Sigmoid colon (tissue), 6 donors: ENCODE measurements at regions not wholly inside any gene's neighbourhood (a gene's known extent, or its start where the extent isn't known, plus 50 kb on each side); places are given as distances from the start of the nearest gene placed in this dataset.
"Not testable (repeated sequence)": the region's sequence is repeated elsewhere in the genome, so short reads cannot be mapped to it uniquely, and the experiment has no call there.

Source experiments
- DNase-seq: peaks from one replicate; pipeline ENCODE4 v3.0.0-alpha.2; 2019
- H3K27ac ChIP-seq, 4 donors: fragments of 200-600 bp; sonication (generic); one replicate each; pipeline ENCODE4 v1.5.1; 2016 to 2019; ENCODE audit warnings: mild to moderate bottlenecking in 1 of 4
- H3K27me3 ChIP-seq, 3 donors: fragments of 200-600 bp; sonication (generic); one replicate each; pipeline ENCODE4 v1.5.1; 2019; ENCODE audit warnings: mild to moderate bottlenecking in 1 of 3
- H3K36me3 ChIP-seq, 4 donors: fragments of 200-600 bp; sonication (generic); one replicate each; pipeline ENCODE4 v1.5.1; 2016 to 2019
- H3K4me1 ChIP-seq, 4 donors: fragments of 200-600 bp; sonication (generic); one replicate each; pipeline ENCODE4 v1.5.1; 2017 to 2019
- H3K4me3 ChIP-seq, 4 donors: fragments of 200-600 bp; sonication (generic); one replicate each; pipeline ENCODE4 v1.5.1; 2017 to 2019; ENCODE audit warnings: mild to moderate bottlenecking in 2 of 4, moderate library complexity in 1 of 4
- H3K9me3 ChIP-seq, 4 donors: fragments of 200-600 bp in 3 of 4; sonication (generic) in 3 of 4; one replicate each; pipeline versions ENCODE4 v1.5.1 to v1.6.1; 2013 to 2019
- EP300 ChIP-seq, 4 donors: sonication (generic); formaldehyde crosslinking; IDR thresholded peaks; one replicate each; pipeline ENCODE4 v1.6.1; 2017; ENCODE audit warnings: antibody characterized with exemption in 4 of 4
- POLR2A ChIP-seq, 2 donors: fragments of 450-650 bp; IDR thresholded peaks; one replicate each; pipeline ENCODE4 v1.6.1; 2016; ENCODE audit warnings: antibody characterized with exemption in 2 of 2, mild to moderate bottlenecking in 2 of 2, moderate library complexity in 2 of 2
- POLR2AphosphoS5 ChIP-seq, 4 donors: sonication (generic); formaldehyde crosslinking; IDR thresholded peaks; one replicate each; pipeline ENCODE4 v1.6.1; 2017; ENCODE audit warnings: antibody characterized with exemption in 4 of 4
- WGBS, 2 donors: extraction: QIAGEN DNeasy Blood & Tissue Kit; methylation state at CpG; one replicate each; pipeline ENCODE4 v1.1.7; 2013; 5-methylcytosine and 5-hydroxymethylcytosine counted together
- intact Hi-C: fragments of 100-400 bp; cut with DNase I; formaldehyde crosslinking; loops from one replicate; pipeline ENCODE4 v1.15.1; 2023
- TF ChIP-seq, protein P1 (sequence below), 4 experiments: fragments of 450-650 bp in 3 of 4; fragments of 200-600 bp in 1 of 4; IDR thresholded peaks; one replicate each; pipeline ENCODE4 v1.5.1; 2016 to 2019; ENCODE audit warnings: antibody characterized with exemption in 4 of 4, mild to moderate bottlenecking in 3 of 4, moderate library complexity in 2 of 4
- donor health status: healthy with polysubstance abuse.
- donor health status: healthy.

DNA sequence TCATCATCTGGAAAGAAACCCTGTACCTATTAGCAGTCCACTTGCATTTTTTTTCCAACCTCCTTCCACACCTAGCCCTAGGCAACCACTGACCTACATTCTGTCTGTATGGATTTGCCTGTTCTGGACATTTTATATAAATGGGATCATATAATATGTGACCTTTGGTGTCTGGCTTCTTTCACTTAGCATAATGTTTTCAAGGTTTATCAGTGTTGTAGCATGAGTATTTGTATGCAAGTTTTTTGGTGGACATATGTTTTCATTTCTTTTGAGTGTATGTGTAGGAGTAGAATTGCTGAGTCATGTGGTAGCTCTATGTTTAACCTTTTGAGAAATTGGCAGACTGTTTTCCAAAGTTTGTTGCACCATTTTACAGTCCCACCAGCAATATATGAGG is 198.6 kb downstream of the CEP135 start:
- H3K27ac ChIP-seq = no peak overlapping the region
- no peaks in the 10 kb centered on the region for H3K9me3 ChIP-seq
- H3K27me3 ChIP-seq = no peaks in the 10 kb centered on the region
- intact Hi-C loops = no loop called here
- H3K4me1 ChIP-seq = no peaks in the 10 kb centered on the region
- no peaks in the 10 kb centered on the region for H3K36me3 ChIP-seq
- H3K4me3 ChIP-seq = no peak overlapping the region
- DNase-seq = no peak
- TF ChIP-seq POLR2AphosphoS5 (IDR thresholded peaks at IDR 0.05) (no peak), EP300 (IDR thresholded peaks at IDR 0.05) (no peak), POLR2A (IDR thresholded peaks at IDR 0.05) (no peak)
- TF ChIP-seq, protein P1, sequence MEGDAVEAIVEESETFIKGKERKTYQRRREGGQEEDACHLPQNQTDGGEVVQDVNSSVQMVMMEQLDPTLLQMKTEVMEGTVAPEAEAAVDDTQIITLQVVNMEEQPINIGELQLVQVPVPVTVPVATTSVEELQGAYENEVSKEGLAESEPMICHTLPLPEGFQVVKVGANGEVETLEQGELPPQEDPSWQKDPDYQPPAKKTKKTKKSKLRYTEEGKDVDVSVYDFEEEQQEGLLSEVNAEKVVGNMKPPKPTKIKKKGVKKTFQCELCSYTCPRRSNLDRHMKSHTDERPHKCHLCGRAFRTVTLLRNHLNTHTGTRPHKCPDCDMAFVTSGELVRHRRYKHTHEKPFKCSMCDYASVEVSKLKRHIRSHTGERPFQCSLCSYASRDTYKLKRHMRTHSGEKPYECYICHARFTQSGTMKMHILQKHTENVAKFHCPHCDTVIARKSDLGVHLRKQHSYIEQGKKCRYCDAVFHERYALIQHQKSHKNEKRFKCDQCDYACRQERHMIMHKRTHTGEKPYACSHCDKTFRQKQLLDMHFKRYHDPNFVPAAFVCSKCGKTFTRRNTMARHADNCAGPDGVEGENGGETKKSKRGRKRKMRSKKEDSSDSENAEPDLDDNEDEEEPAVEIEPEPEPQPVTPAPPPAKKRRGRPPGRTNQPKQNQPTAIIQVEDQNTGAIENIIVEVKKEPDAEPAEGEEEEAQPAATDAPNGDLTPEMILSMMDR (IDR thresholded peaks at IDR 0.05) = no peak

DNA sequence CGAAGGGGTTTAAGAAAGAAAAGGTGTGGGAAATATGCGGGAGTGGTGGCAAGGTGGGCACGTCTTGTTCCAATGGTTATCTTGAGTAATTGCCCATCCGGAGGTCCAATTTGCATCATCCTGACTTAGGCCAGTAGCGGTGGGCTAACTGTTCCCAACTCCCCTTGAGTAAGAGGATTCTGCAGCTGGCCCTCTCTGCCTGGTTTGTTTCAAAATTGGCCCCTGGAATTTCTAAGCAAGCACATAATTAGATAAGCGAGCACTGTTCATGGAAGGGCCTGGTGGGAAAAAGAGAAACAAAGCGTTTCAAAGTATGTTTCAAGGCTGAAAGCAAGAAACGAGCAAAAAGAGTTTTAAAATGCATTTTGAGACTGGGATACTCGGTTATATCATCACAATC is 198.2 kb downstream of the CEP135 start:
- H3K4me3 ChIP-seq = no peak overlapping the region
- TF ChIP-seq, protein P1 (IDR thresholded peaks at IDR 0.05) = no peak
- no peaks in the 10 kb centered on the region for H3K4me1 ChIP-seq
- intact Hi-C loops = no loop called here
- H3K36me3 ChIP-seq = no peaks in the 10 kb centered on the region
- no peak for DNase-seq
- 94 to 96% methylated on average over 9 of the region's 9 CpGs for WGBS, 2 donors
- H3K9me3 ChIP-seq = no peaks in the 10 kb centered on the region
- H3K27me3 ChIP-seq = no peaks in the 10 kb centered on the region
- H3K27ac ChIP-seq = no peak overlapping the region

DNA sequence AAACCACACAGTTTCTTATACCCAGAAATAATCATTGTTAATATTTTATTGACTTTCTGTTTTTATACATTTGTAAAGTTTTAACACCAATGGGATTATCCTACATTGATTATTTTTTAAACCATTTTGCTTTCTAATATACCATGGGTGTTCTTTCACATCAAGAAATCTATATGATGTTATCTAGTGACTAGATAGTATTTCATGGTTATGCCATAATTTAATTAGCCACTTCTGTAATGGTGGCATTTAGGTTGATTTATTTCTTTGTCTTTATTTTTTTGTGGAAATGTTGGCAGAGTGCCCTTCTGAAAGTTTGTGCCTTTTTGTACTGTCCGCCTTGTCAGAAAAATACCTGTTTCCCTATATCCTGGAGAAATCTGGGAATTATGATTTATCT is 193.3 kb downstream of the CEP135 start:
- TF ChIP-seq, protein P1 (IDR thresholded peaks at IDR 0.05) = no peak
- TF ChIP-seq POLR2A (IDR thresholded peaks at IDR 0.05) (no peak), POLR2AphosphoS5 (IDR thresholded peaks at IDR 0.05) (no peak)
- Histone ChIP-seq H3K27ac (no peak overlapping the region), H3K36me3 (no peaks in the 10 kb centered on the region), H3K4me1 (no peaks in the 10 kb centered on the region), H3K4me3 (no peak overlapping the region), H3K27me3 (no peaks in the 10 kb centered on the region), H3K9me3 (no peaks in the 10 kb centered on the region)
- no peak for DNase-seq
- intact Hi-C loops = no loop called here
- WGBS, 2 donors = 96% methylated on average over 1 of the region's 1 CpG

DNA sequence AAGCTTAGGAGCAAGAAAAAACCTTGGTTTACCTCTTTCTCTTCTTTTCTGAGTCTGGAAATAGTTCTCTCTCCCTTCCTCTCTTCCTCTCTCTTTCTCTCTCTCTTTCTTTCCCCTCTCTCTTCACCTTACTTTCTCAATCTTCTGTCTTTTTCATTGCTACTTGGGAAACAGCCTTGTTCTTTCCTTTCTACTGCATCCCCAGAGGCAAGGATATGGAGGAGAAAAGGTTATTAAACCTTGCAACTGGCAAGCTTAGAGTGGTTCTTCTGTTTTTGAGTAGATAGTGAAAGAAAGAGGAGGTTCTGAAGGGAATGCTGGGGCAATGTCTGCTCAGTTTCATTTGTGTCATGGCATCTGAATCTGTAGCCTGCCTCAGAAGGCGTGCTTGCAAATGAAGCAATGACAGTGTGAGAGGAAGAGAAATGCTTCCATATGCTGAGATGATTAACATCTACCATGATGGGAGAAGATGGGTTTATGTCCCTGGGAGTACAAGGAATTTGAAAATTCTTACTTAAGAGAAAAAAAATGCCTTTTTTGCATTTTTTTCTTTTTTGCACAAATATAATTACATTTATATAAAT is 190.6 kb downstream of the CEP135 start:
- intact Hi-C loops = no loop called here
- Histone ChIP-seq H3K36me3 (no peaks in the 10 kb centered on the region), H3K4me3 (no peak overlapping the region), H3K27me3 (no peaks in the 10 kb centered on the region), H3K9me3 (no peaks in the 10 kb centered on the region), H3K4me1 (no peaks in the 10 kb centered on the region), H3K27ac (no peak overlapping the region)
- TF ChIP-seq, protein P1 (IDR thresholded peaks at IDR 0.05) = no peak
- TF ChIP-seq POLR2AphosphoS5 (IDR thresholded peaks at IDR 0.05) (no peak), POLR2A (IDR thresholded peaks at IDR 0.05) (no peak), EP300 (IDR thresholded peaks at IDR 0.05) (no peak)
- no peak for DNase-seq
- 88 to 94% methylated on average over 1 of the region's 1 CpG for WGBS, 2 donors

DNA sequence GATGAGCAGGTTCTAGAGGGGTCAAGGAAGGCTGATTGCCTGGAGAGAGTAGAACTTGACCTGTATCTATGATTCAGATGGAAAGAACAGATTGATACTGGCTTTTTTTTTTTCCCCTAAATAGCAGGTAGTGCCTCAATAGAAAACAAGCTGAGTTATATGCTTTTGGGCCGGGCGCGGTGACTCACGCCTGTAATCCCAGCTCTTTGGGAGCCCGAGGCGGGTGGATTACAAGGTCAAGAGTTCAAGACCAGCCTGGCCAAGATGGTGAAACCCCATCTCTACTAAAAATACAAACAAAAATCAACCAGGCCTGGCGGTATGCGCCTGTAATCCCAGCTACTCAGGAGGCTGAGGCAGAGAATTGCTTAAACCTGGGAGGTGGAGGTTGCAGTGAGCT is 186.1 kb downstream of the CEP135 start:
- H3K27me3 ChIP-seq, H3K9me3 ChIP-seq, intact Hi-C loops, H3K4me3 ChIP-seq, H3K4me1 ChIP-seq, H3K36me3 ChIP-seq, H3K27ac ChIP-seq, DNase-seq: not testable (repeated sequence)
- 83 to 84% methylated on average over 8 of the region's 8 CpGs for WGBS, 2 donors
